ACC112 (cell line): ENCODE measurements at regions not wholly inside any gene's neighbourhood (a gene's known extent, or its start where the extent isn't known, plus 50 kb on each side); places are given as distances from the start of the nearest gene placed in this dataset.
"Not testable (repeated sequence)": the region's sequence is repeated elsewhere in the genome, so short reads cannot be mapped to it uniquely, and the experiment has no call there.

Experiments used
- H2AFZ ChIP-seq: fragments of 200-600 bp; sonication (generic); one replicate; pipeline ENCODE4 v1.6.0; 2017; ENCODE audit warnings: antibody characterized with exemption, low read length; ENCODE audit not compliant: unreplicated experiment
- H3K27ac ChIP-seq: fragments of 200-600 bp; sonication (generic); 2 replicates; pipeline ENCODE4 v1.5.1; 2014; ENCODE audit warnings: low read depth, mild to moderate bottlenecking, antibody characterized with exemption, low read length, moderate library complexity
- H3K27me3 ChIP-seq: fragments of 200-600 bp; sonication (generic); 2 replicates; pipeline ENCODE4 v1.6.1; 2014; ENCODE audit warnings: mild to moderate bottlenecking, antibody characterized with exemption, low read length, moderate library complexity, mixed read lengths; ENCODE audit not compliant: insufficient read depth
- H3K36me3 ChIP-seq: fragments of 200-600 bp; sonication (generic); 2 replicates; pipeline ENCODE4 v1.6.1; 2016; ENCODE audit warnings: mild to moderate bottlenecking, antibody characterized with exemption, low read length, moderate library complexity, mixed read lengths; ENCODE audit not compliant: insufficient read depth
- H3K4me1 ChIP-seq: fragments of 200-600 bp; sonication (generic); one replicate; pipeline ENCODE4 v1.6.1; 2016; ENCODE audit warnings: low read length, mixed read lengths; ENCODE audit not compliant: insufficient read depth, unreplicated experiment, control insufficient read depth
- H3K4me3 ChIP-seq: fragments of 200-600 bp; sonication (generic); 2 replicates; pipeline ENCODE4 v1.5.1; 2014; ENCODE audit warnings: mild to moderate bottlenecking, low read depth, low read length
- H3K79me2 ChIP-seq: fragments of 200-600 bp; sonication (generic); one replicate; pipeline ENCODE4 v1.6.0; 2016; ENCODE audit warnings: low read length; ENCODE audit not compliant: control insufficient read depth, unreplicated experiment, insufficient read depth

DNA sequence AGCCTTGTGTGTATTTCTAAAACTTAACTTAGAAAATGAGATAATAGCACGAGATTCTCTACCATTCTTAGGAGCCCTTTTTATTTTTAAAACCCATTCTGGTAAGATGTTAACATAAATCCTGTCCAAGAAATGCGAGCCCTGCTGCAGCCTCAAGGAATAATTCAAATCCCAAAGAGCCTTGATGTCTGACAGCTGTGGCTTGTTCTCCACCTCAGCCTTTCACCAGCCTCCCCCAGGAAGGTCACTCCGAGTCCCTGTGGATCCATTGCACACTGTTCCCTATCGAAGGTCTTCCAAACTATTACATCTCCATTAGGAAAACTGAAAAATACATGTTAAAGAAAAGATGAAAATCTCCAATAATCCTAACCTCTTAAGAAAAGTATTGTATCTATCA is 98.5 kb upstream of the S1PR3 start:
- Histone ChIP-seq H2AFZ (no peak overlapping the region), H3K27ac (no peak overlapping the region), H3K79me2 (no peaks in the 10 kb centered on the region), H3K27me3 (no peaks in the 10 kb centered on the region), H3K36me3 (no peaks in the 10 kb centered on the region), H3K4me3 (no peak overlapping the region), H3K4me1 (peaks cover 8% of the 10 kb centered on the region)

DNA sequence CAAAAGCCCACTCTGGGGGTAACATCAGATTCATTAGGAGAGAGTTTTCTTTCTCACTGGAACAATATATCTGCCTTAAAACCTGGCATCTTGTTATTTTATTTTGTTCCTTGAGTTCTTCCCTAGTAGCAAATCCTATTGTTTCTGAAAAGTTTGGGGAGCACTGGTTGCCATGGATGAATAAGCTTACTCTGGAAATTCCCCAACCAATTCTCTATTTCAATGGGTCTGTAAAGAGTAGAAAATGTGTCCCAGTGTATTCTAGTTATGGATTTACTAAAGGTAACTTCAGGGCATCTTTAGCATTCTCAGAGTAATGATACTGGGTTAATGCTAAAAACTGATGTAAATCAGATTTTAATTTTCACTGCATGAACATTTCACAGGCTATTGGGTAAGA is 94.2 kb upstream of the S1PR3 start:
- Histone ChIP-seq H3K36me3 (no peaks in the 10 kb centered on the region), H3K79me2 (no peaks in the 10 kb centered on the region), H3K4me1 (no peaks in the 10 kb centered on the region), H3K27ac (no peak overlapping the region), H2AFZ (no peak overlapping the region), H3K4me3 (no peak overlapping the region), H3K27me3 (no peaks in the 10 kb centered on the region)

DNA sequence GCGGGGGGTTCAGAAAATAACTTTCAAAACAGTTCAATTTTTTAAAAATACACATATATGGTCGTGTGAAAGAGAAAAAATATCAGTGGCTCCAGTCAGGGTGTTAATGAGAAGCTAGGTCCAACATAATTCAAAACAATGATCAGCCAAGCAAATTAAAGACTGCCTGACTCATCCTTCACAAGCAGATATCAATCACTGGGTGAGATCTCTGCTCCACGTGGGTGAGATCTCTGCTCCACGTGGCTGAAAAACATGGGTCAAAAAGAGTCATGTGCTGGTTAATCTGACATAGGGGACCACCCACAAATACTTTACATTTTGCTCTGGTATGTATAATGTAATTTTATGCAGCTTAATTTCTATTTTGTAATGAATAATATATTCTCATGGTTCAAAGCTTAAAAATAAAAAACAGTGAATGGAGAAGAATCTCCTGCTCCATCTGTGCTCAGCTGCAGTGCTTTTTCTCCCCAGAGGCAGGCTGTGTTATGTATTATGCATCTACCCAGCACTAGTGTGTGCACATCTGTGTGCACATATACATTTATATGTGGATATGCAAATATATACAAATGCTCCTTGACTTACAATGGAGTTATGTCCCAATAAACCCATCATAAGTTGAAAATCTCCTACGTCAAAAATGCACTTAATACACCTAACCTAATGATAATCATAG is 93.1 kb upstream of the S1PR3 start:
- Histone ChIP-seq H3K36me3 (no peaks in the 10 kb centered on the region), H3K27me3 (no peaks in the 10 kb centered on the region), H3K4me1 (no peaks in the 10 kb centered on the region), H3K79me2 (no peaks in the 10 kb centered on the region), H3K27ac (no peak overlapping the region), H2AFZ (no peak overlapping the region), H3K4me3 (no peak overlapping the region)

DNA sequence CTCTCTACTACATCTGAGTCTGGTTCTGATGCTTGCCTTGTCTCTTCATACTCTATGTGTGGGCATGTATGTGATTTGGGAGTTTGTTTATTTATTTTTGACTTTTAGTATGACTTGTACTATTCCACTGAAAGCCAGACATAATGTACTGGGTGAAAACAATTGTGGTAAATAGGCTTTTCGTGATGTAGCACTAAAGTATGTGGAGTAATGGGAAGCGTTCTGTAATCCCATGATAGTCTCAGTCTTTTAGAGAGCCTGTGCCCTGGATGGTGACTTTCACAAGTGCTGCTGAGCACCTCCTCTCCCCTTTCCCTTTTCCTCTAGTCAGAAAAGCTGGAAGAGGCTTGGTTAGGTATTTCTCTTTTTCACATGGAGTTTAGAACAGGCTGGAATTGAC is 85.8 kb upstream of the S1PR3 start:
- Histone ChIP-seq H3K27me3 (no peaks in the 10 kb centered on the region), H3K79me2 (no peaks in the 10 kb centered on the region), H3K4me1 (no peaks in the 10 kb centered on the region), H3K4me3 (no peak overlapping the region), H3K36me3 (no peaks in the 10 kb centered on the region), H2AFZ (no peak overlapping the region), H3K27ac (no peak overlapping the region)

DNA sequence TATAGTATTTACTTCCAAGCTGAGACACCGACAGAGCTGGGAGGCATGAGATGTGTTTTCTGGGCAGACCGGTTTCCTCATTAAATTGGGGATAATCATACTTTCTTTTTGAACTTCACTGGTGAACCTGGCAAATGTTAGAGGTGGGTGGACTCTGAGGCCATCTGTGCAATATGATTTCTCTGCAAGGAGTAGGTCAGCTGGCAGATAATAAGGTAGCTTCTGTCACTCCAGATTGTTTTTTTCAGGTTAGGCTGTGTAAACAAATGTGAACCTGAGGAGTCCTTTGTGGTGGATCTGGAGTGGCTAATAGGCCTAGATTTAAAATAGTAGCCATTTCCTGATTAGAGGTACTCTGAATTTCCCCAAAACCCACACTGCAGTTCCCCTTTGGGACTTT is 75.4 kb upstream of the S1PR3 start:
- H2AFZ ChIP-seq, result no peak overlapping the region
- no peaks in the 10 kb centered on the region for H3K79me2 ChIP-seq
- H3K27ac ChIP-seq, result no peak overlapping the region
- no peaks in the 10 kb centered on the region for H3K4me1 ChIP-seq
- no peak overlapping the region for H3K4me3 ChIP-seq
- H3K36me3 ChIP-seq, result no peaks in the 10 kb centered on the region
- no peaks in the 10 kb centered on the region for H3K27me3 ChIP-seq

DNA sequence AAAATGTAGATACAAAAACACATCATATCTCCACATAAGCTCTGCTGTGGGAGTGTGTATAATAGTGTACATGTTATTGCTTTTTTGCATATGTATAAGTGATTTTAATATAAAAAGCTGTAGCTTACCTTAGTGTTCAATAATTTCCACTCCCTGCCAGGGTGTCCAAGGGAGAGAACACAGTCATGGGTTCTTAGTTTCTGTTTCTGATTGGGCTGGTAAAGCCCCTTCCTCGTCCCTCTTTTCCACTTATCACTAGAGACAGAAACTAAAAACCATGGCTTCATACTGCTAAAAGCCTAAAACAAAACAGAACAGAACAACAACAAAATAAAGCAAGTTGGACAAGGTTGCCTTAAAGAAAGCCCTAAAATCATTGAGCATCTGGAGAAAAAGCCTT is 74.4 kb upstream of the S1PR3 start:
- Histone ChIP-seq H3K36me3 (no peaks in the 10 kb centered on the region), H3K79me2 (no peaks in the 10 kb centered on the region), H2AFZ (no peak overlapping the region), H3K4me3 (no peak overlapping the region), H3K4me1 (no peaks in the 10 kb centered on the region), H3K27me3 (no peaks in the 10 kb centered on the region), H3K27ac (no peak overlapping the region)

DNA sequence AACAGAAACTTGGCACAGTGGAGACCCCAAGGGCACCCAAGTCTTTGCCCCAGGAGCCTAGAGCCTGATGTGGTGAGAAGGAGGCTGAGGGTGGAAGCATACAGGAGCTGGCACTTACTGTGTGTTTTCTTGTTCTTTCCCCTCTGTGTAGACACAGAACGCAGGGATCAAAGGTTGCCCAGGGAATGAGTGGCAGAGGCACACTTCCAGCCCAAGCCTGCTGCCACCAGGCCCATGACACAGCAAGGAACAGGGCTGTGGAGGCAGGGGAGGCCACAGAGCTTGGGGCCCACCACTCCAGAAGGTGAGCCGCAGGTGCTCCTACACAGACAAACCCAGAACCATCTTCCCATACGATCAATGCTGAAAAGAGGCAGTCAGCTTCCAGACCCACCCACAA is 73.9 kb upstream of the S1PR3 start:
- H2AFZ ChIP-seq, result no peak overlapping the region
- H3K27ac ChIP-seq, result no peak overlapping the region
- no peaks in the 10 kb centered on the region for H3K4me1 ChIP-seq
- no peaks in the 10 kb centered on the region for H3K79me2 ChIP-seq
- no peaks in the 10 kb centered on the region for H3K36me3 ChIP-seq
- no peak overlapping the region for H3K4me3 ChIP-seq
- H3K27me3 ChIP-seq, result no peaks in the 10 kb centered on the region

DNA sequence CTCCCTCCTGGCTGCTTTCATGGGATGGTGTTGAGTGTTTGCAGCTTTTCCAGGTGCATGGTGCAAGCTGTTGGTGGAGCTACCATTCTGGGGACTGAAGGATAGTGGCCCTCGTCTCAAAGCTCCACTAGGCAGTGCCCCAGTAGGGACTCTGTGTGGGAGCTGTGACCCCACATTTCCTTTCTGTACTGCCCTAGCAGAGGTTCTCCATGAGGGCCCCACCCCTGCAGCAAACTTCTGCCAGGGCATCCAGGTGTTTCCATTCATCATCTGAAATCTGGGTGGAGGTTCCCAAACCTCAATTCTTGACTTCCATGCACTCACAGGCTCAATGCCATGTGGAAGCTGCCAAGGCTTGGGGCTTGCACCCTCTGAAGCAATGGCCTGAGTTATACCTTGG is 72.7 kb upstream of the S1PR3 start:
- H3K36me3 ChIP-seq, H3K4me1 ChIP-seq, H3K27ac ChIP-seq, H3K4me3 ChIP-seq, H3K79me2 ChIP-seq, H2AFZ ChIP-seq, H3K27me3 ChIP-seq: not testable (repeated sequence)

DNA sequence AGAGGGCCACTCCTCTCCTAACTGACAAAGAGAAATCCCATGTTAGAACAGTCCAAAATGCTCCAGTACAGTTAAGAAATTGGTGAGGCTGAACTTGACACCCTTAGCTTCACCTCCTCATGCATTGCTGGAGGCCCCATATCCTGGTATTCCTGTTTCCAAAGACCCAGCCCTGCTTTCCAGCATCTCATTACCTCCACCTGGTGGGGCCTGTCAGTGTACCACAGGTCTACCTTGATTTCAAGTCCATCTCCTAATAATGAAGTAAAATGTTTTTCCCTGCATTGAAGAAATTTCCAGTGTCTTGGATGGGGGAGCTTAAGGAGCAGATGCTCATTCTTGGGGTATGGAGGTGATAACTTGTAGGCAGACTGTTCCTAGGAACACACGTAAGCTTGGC is 70.6 kb upstream of the S1PR3 start:
- Histone ChIP-seq H3K4me1 (no peaks in the 10 kb centered on the region), H3K27me3 (no peaks in the 10 kb centered on the region), H2AFZ (no peak overlapping the region), H3K79me2 (no peaks in the 10 kb centered on the region), H3K4me3 (no peak overlapping the region), H3K36me3 (no peaks in the 10 kb centered on the region), H3K27ac (no peak overlapping the region)

DNA sequence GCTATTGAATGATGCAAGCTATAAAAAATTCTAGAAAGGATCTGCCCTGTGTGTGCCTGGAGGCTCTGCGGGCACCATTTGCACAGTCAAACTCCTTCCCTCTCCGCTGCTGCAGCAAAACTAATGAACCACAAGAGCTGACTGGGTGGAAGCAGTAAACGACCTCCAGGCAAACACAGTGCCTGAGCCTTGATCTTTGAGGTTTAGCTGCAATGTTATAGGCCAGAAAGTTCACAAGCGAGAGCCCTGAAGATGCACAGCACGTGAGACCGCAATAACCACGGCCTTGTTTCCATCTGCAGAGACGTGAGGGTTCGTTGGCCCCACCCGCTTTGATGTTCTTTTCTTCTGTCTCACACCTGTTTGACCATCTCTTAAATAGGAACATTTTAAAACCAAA is 69.2 kb upstream of the S1PR3 start:
- H3K27me3 ChIP-seq, result no peaks in the 10 kb centered on the region
- no peak overlapping the region for H3K27ac ChIP-seq
- no peaks in the 10 kb centered on the region for H3K4me1 ChIP-seq
- no peaks in the 10 kb centered on the region for H3K79me2 ChIP-seq
- no peak overlapping the region for H3K4me3 ChIP-seq
- H2AFZ ChIP-seq, result no peak overlapping the region
- H3K36me3 ChIP-seq, result no peaks in the 10 kb centered on the region

DNA sequence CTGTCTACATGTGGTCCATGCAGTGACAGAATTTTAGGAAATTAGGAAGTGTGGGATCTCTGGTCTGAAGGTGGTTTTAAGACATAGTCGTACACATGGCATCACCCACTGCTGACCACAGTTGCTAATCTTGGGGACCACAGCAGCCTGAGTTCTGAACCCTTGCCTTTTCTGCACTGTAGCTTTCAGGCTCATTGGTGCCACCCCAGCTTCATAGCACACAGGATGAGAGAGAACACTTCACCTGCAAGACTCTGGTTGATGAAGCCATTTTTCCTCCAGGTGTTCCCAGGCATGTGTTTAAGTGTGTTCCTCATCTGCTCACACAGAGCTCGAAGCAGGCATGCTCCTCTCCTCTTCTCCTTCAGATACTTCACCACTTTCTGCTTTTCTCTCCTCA is 68.2 kb upstream of the S1PR3 start:
- Histone ChIP-seq H3K79me2 (no peaks in the 10 kb centered on the region), H2AFZ (no peak overlapping the region), H3K36me3 (no peaks in the 10 kb centered on the region), H3K4me3 (no peak overlapping the region), H3K27me3 (no peaks in the 10 kb centered on the region), H3K27ac (no peak overlapping the region), H3K4me1 (no peaks in the 10 kb centered on the region)
